ENCODE measurements at regions not wholly inside any gene's neighbourhood (a gene's known extent, or its start where the extent isn't known, plus 50 kb on each side); places are given as distances from the start of the nearest gene placed in this dataset.
"Not testable (repeated sequence)": the region's sequence is repeated elsewhere in the genome, so short reads cannot be mapped to it uniquely, and the experiment has no call there.

DNA sequence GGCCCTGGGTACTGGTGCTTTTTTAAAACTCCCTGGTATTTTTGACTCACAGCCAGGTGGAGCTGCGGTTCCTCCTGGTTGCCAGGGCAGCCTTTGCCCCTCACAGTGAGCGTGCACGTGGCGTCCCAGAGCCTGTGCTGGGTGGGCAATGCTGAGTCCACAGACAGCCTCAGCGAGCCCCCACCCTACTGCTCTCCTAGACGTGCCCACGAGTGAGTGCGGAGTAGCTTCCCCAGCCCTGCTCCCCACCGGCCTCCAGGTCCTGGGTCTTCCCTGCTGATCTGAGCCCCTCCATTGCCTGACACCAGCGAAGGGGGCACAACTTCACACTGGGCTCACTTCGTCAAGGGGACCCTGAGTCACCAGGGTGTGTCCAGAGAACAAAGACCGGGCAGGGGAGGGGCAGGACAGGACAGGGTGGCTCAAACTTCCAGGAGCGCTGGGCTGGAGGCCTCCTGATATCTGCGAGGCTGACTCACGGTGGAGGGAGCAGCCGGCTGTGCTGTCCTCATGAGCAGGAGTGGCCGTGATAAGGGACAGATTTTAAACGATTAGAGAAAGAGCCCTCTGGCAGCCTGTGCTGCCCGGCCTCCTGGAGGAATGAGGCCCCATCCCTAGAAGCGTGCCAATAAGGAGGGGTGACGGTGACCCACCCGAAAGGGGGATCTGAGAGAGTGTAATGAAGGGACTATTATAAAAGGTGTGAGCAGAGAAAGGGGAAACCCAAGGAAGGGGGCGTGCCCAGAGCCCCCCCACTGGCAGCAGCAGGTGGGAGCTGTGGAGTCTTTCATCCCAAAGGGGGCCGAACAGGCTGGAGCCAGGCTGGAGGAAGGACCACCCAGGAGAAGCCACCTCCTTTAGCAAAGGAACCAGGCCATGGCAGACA lies 129.3 kb upstream of the FGF3 start:
- no peaks in the 10 kb centered on the region for H3K4me1 ChIP-seq
- no peaks in the 10 kb centered on the region for H3K9me3 ChIP-seq
- 56 to 77% methylated on average over 19 to 24 of the region's 24 CpGs for WGBS, 2 donors
- DNase-seq, result no peak
- intact Hi-C loops (cut with DNase I; ENCODE audit: low total_unique reads), result no loop called here
- H3K4me3 ChIP-seq, result no peak overlapping the region
- no peak overlapping the region for H3K27ac ChIP-seq
- H3K36me3 ChIP-seq (ENCODE audit: low read depth, missing control alignments), result no peaks in the 10 kb centered on the region
- TF ChIP-seq, protein P1, sequence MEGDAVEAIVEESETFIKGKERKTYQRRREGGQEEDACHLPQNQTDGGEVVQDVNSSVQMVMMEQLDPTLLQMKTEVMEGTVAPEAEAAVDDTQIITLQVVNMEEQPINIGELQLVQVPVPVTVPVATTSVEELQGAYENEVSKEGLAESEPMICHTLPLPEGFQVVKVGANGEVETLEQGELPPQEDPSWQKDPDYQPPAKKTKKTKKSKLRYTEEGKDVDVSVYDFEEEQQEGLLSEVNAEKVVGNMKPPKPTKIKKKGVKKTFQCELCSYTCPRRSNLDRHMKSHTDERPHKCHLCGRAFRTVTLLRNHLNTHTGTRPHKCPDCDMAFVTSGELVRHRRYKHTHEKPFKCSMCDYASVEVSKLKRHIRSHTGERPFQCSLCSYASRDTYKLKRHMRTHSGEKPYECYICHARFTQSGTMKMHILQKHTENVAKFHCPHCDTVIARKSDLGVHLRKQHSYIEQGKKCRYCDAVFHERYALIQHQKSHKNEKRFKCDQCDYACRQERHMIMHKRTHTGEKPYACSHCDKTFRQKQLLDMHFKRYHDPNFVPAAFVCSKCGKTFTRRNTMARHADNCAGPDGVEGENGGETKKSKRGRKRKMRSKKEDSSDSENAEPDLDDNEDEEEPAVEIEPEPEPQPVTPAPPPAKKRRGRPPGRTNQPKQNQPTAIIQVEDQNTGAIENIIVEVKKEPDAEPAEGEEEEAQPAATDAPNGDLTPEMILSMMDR (IDR thresholded peaks at IDR 0.05), result no peak
- TF ChIP-seq POLR2A (IDR thresholded peaks at IDR 0.05), result no peak
- no peaks in the 10 kb centered on the region for H3K27me3 ChIP-seq

DNA sequence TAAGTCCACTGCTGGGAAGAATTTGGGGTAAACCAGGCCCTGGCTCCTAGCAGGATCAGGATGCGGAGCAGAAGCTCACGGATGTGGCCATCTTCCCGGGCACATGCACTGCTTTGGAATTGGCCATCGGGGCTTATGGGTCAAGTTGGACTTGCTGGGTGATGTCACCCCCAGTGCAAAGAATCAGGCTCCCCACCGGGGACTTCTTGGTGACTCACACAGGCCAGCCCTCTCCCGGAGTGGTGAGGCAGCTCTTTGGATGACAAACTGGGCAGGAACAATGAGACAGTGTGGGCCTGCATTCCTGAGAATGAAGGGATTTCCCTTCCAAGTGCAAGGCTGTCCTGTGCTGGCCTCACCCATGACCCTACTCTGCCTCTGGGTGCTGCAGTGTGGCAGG lies 128.8 kb upstream of the ANO1 start:
- WGBS, 2 donors, result 82 to 83% methylated on average over 4 to 6 of the region's 6 CpGs
- Histone ChIP-seq H3K36me3 (ENCODE audit: low read depth, missing control alignments) (no peaks in the 10 kb centered on the region), H3K27me3 (no peaks in the 10 kb centered on the region), H3K4me1 (no peaks in the 10 kb centered on the region), H3K27ac (no peak overlapping the region), H3K4me3 (no peak overlapping the region), H3K9me3 (no peaks in the 10 kb centered on the region)
- no peak for TF ChIP-seq POLR2A (IDR thresholded peaks at IDR 0.05)
- intact Hi-C loops (cut with DNase I; ENCODE audit: low total_unique reads), result no loop called here
- DNase-seq, result no peak

DNA sequence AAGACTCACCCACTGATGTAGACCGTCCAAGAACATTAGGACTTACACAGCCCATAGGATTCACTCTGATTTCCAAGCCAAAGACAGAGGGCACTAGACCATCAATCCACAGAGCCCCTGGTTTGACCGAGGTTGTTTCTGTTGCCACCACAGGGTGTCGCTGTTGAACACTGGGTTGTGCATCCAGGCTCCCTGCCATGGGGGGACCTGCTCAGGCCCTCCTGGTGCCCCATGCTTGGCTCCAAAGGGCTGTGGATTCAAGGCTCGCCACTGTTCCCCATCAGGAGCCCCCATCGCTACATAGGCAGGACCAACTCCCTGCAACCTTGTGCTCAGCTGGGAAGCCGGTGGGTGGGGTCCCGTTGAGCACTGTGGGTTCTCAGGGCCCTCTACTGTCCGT lies 128.0 kb upstream of the ANO1 start:
- Histone ChIP-seq H3K27me3 (no peaks in the 10 kb centered on the region), H3K36me3 (ENCODE audit: low read depth, missing control alignments) (no peaks in the 10 kb centered on the region), H3K4me3 (no peak overlapping the region), H3K27ac (no peak overlapping the region), H3K9me3 (no peaks in the 10 kb centered on the region), H3K4me1 (no peaks in the 10 kb centered on the region)
- no peak for TF ChIP-seq POLR2A (IDR thresholded peaks at IDR 0.05)
- TF ChIP-seq, protein P1 (IDR thresholded peaks at IDR 0.05), result peak in 2 of 3 experiments; percentile 30 to 38
- peak; percentile 26 for DNase-seq
- intact Hi-C loops (cut with DNase I; ENCODE audit: low total_unique reads), result no loop called here
- 60 to 76% methylated on average over 3 to 8 of the region's 8 CpGs for WGBS, 2 donors

DNA sequence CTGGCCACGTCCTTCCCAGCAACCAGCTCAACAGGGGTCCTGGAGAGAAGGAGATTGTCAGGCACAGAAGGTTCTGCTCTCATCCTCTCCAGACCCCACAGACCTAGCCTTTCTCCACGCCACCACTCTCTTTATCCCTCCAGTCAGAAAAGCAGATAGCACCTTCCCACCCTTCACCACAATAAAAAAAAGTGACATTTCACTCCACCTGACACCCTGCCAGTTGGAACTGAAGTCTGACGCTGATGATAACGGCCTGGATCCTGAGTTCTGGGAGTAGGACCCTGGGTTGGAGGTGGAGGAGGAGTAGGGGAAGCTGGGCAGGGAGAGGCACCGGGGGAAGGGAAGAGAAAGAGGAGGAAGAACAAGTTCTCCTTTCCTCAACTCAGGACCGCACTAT lies 127.5 kb upstream of the ANO1 start:
- H3K4me1 ChIP-seq, result no peaks in the 10 kb centered on the region
- TF ChIP-seq, protein P1 (IDR thresholded peaks at IDR 0.05), result no peak
- no peak for TF ChIP-seq POLR2A (IDR thresholded peaks at IDR 0.05)
- 65 to 68% methylated on average over 5 to 6 of the region's 6 CpGs for WGBS, 2 donors
- no peaks in the 10 kb centered on the region for H3K27me3 ChIP-seq
- no peaks in the 10 kb centered on the region for H3K36me3 ChIP-seq (ENCODE audit: low read depth, missing control alignments)
- no peak for DNase-seq
- H3K27ac ChIP-seq, result no peak overlapping the region
- intact Hi-C loops (cut with DNase I; ENCODE audit: low total_unique reads), result no loop called here
- no peak overlapping the region for H3K4me3 ChIP-seq
- no peaks in the 10 kb centered on the region for H3K9me3 ChIP-seq

DNA sequence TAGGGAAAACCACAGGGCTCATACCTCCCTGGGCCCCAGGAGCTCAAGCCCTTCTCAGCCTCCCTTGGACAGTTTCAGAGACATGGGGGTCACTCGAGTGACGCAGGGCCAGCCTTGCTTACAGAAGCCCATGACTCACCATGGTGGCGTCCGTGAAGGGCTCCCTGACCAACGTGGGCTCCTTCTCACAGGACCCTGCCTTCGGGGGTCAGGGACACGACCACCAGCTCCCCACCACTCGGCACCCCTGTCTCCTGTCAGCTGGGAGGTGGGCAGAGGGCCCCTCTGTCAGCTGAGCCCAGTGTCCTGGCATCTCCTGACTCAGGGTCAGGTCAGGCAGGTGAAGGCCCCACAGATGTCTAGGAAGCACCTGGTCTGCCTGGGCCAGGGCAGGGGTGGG lies 126.3 kb upstream of the ANO1 start:
- WGBS, 2 donors, result 85% methylated on average over 8 of the region's 8 CpGs; no CpG with 5 or more reads in 1 of the 2 donors
- TF ChIP-seq POLR2A (IDR thresholded peaks at IDR 0.05), result no peak
- TF ChIP-seq, protein P1 (IDR thresholded peaks at IDR 0.05), result no peak
- Histone ChIP-seq H3K9me3 (no peaks in the 10 kb centered on the region), H3K4me3 (no peak overlapping the region), H3K27ac (no peak overlapping the region), H3K27me3 (no peaks in the 10 kb centered on the region), H3K36me3 (ENCODE audit: low read depth, missing control alignments) (no peaks in the 10 kb centered on the region), H3K4me1 (no peaks in the 10 kb centered on the region)
- no peak for DNase-seq
- intact Hi-C loops (cut with DNase I; ENCODE audit: low total_unique reads), result no loop called here

DNA sequence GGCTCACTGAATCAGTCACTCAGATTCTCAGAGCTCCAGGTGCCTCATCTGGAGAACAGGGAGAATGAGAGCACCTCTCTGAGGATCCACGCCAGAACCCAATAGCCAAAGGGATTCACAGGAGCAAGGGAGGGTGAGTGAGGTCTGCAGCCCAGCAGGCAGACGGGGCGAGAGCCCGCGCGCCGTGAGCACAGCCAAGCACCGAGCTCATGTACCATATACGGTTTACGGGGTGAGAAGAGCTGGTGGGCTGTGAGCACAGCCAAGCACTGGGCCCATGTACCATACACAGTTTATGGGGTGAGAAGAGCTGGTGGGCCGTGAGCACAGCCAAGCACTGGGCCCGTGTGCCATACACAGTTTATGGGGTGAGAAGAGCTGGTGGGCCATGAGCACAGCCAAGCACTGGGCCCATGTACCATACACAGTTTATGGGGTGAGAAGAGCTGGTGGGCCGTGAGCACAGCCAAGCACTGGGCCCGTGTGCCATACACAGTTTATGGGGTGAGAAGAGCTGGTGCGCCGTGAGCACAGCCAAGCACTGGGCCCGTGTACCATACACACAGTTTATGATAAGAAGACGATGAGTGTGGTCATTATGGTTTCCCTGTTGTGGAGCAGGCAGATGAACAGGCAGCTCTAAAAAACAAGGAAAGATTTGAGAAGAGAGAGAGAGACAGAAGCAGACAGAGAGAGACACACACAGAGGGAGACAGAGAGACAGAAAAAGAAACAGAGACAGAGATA lies 125.7 kb upstream of the ANO1 start:
- H3K36me3 ChIP-seq (ENCODE audit: low read depth, missing control alignments); H3K4me3 ChIP-seq; DNase-seq; H3K9me3 ChIP-seq; H3K27ac ChIP-seq; intact Hi-C loops (cut with DNase I; ENCODE audit: low total_unique reads); H3K27me3 ChIP-seq; H3K4me1 ChIP-seq: not testable (repeated sequence)
- WGBS, 2 donors, result 84 to 91% methylated on average over 17 to 18 of the region's 18 CpGs

All from testis (tissue), 2 donors.